ENCODE measurements at regions not wholly inside any gene's neighbourhood (a gene's known extent, or its start where the extent isn't known, plus 50 kb on each side); places are given as distances from the start of the nearest gene placed in this dataset.

GRCh38 chr20:51118216-51118615, 95.3 kb upstream of the KCNG1 start:
- Histone ChIP-seq H3F3A (ENCODE audit: control insufficient read depth, insufficient read depth) (no peaks in the 10 kb centered on the region), H3K9me3 (ENCODE audit: control insufficient read depth, insufficient read depth, low read length) (no peaks in the 10 kb centered on the region), H3K4me3 (ENCODE audit: low read length) (no peak overlapping the region), H3K27ac (ENCODE audit: low read depth, low read length) (no peak overlapping the region), H3K79me2 (ENCODE audit: control insufficient read depth, low read length) (no peaks in the 10 kb centered on the region), H4K20me1 (ENCODE audit: control insufficient read depth, insufficient read depth, low read depth, low read length) (no peaks in the 10 kb centered on the region), H3K9me2 (replicated peaks; ENCODE audit: control insufficient read depth, low read length) (no peaks in the 10 kb centered on the region), H3K4me2 (ENCODE audit: low read length) (no peak overlapping the region), H3K36me3 (ENCODE audit: control insufficient read depth, low read length) (no peaks in the 10 kb centered on the region), H3K4me1 (ENCODE audit: control insufficient read depth, low read length) (peaks cover 15% of the 10 kb centered on the region), H3K27me3 (ENCODE audit: control insufficient read depth, low read length) (peaks cover 3% of the 10 kb centered on the region; the same call in 1 of the 2 replicates)
- TF ChIP-seq EZH2phosphoT487 (IDR thresholded peaks at IDR 0.05; ENCODE audit: borderline replicate concordance, low read length) = no peak
- TF ChIP-seq CTCF (IDR thresholded peaks at IDR 0.05; ENCODE audit: low read depth, low read length, poor library complexity, severe bottlenecking) = no peak

GRCh38 chr20:51116765-51117686, 94.1 kb upstream of the KCNG1 start:
- Histone ChIP-seq H3K4me1 (ENCODE audit: control insufficient read depth, low read length) (peaks cover 15% of the 10 kb centered on the region), H3K27ac (ENCODE audit: low read depth, low read length) (no peak overlapping the region), H3K4me2 (ENCODE audit: low read length) (no peak overlapping the region)

GRCh38 chr20:51111290-51111689, 88.4 kb upstream of the KCNG1 start:
- Histone ChIP-seq H4K20me1 (ENCODE audit: control insufficient read depth, insufficient read depth, low read depth, low read length) (no peaks in the 10 kb centered on the region), H3K27me3 (ENCODE audit: control insufficient read depth, low read length) (0 out of 2 replicates have a peak, but pooled peaks cover 4% of the 10 kb centered on the region), H3K4me1 (ENCODE audit: control insufficient read depth, low read length) (peaks cover 6% of the 10 kb centered on the region; the same call in 1 of the 2 replicates), H3K4me3 (ENCODE audit: low read length) (no peak overlapping the region), H3K27ac (ENCODE audit: low read depth, low read length) (no peak overlapping the region), H3K9me2 (replicated peaks; ENCODE audit: control insufficient read depth, low read length) (no peaks in the 10 kb centered on the region), H3K4me2 (ENCODE audit: low read length) (no peak overlapping the region), H3K36me3 (ENCODE audit: control insufficient read depth, low read length) (no peaks in the 10 kb centered on the region), H3K9me3 (ENCODE audit: control insufficient read depth, insufficient read depth, low read length) (no peaks in the 10 kb centered on the region), H3F3A (ENCODE audit: control insufficient read depth, insufficient read depth) (no peaks in the 10 kb centered on the region), H3K79me2 (ENCODE audit: control insufficient read depth, low read length) (no peaks in the 10 kb centered on the region)
- TF ChIP-seq EZH2phosphoT487 (IDR thresholded peaks at IDR 0.05; ENCODE audit: borderline replicate concordance, low read length) = no peak
- TF ChIP-seq CTCF (IDR thresholded peaks at IDR 0.05; ENCODE audit: low read depth, low read length, poor library complexity, severe bottlenecking) = no peak

More at GRCh38 chr20:51116765-51117686, 94.1 kb upstream of the KCNG1 start:
- peaks cover 3% of the 10 kb centered on the region; the same call in 1 of the 2 replicates for H3K27me3 ChIP-seq (ENCODE audit: control insufficient read depth, low read length)
- H3K36me3 ChIP-seq (ENCODE audit: control insufficient read depth, low read length) = no peaks in the 10 kb centered on the region
- no peaks in the 10 kb centered on the region for H3K9me2 ChIP-seq (replicated peaks; ENCODE audit: control insufficient read depth, low read length)
- TF ChIP-seq EZH2phosphoT487 (IDR thresholded peaks at IDR 0.05; ENCODE audit: borderline replicate concordance, low read length) (no peak), CTCF (IDR thresholded peaks at IDR 0.05; ENCODE audit: low read depth, low read length, poor library complexity, severe bottlenecking) (no peak)
- H3K79me2 ChIP-seq (ENCODE audit: control insufficient read depth, low read length) = no peaks in the 10 kb centered on the region
- no peaks in the 10 kb centered on the region for H3F3A ChIP-seq (ENCODE audit: control insufficient read depth, insufficient read depth)
- H3K4me3 ChIP-seq (ENCODE audit: low read length) = no peak overlapping the region
- H3K9me3 ChIP-seq (ENCODE audit: control insufficient read depth, insufficient read depth, low read length) = no peaks in the 10 kb centered on the region
- H4K20me1 ChIP-seq (ENCODE audit: control insufficient read depth, insufficient read depth, low read depth, low read length) = no peaks in the 10 kb centered on the region

Measured in DOHH2 (cell line).